H9 (cell line): ENCODE measurements at regions not wholly inside any gene's neighbourhood (a gene's known extent, or its start where the extent isn't known, plus 50 kb on each side); places are given as distances from the start of the nearest gene placed in this dataset.

ENCODE experiments used
- DNase-seq: peaks from one replicate; pipeline ENCODE4 v3.0.0-alpha.2; 2017
- H2AFZ ChIP-seq: one replicate; pipeline ENCODE4 v1.6.1; 2013; ENCODE audit warnings: mild to moderate bottlenecking, low read length, control low read depth, moderate library complexity
- H2AK5ac ChIP-seq: 2 replicates; pipeline ENCODE4 v1.6.1; 2013; ENCODE audit warnings: low read length, control low read depth, mixed read lengths; ENCODE audit not compliant: insufficient read length
- H2BK120ac ChIP-seq: one replicate; pipeline ENCODE4 v1.6.1; 2013; ENCODE audit warnings: low read depth, mild to moderate bottlenecking, low read length, control low read depth, inconsistent platforms; ENCODE audit not compliant: poor library complexity, severe bottlenecking
- H2BK12ac ChIP-seq: 2 replicates; pipeline ENCODE4 v1.6.1; 2013; ENCODE audit warnings: low read length, control low read depth, mixed read lengths, low read depth; ENCODE audit not compliant: insufficient read length
- H2BK15ac ChIP-seq: 2 replicates; pipeline ENCODE4 v1.6.1; 2013; ENCODE audit warnings: low read depth, low read length, control low read depth
- H2BK20ac ChIP-seq: one replicate; pipeline ENCODE4 v1.6.1; 2013; ENCODE audit warnings: low read depth, mild to moderate bottlenecking, low read length, control low read depth, inconsistent platforms; ENCODE audit not compliant: poor library complexity, severe bottlenecking
- H2BK5ac ChIP-seq: 2 replicates; pipeline ENCODE4 v1.6.1; 2013; ENCODE audit warnings: low read length, control low read depth, mixed read lengths; ENCODE audit not compliant: insufficient read length
- H3K14ac ChIP-seq: 2 replicates; pipeline ENCODE4 v1.6.1; 2013; ENCODE audit warnings: low read length, control low read depth; ENCODE audit not compliant: insufficient read depth
- H3K18ac ChIP-seq: 2 replicates; pipeline ENCODE4 v1.6.1; 2013; ENCODE audit warnings: low read depth, mild to moderate bottlenecking, mixed read lengths, low read length, control low read depth; ENCODE audit not compliant: insufficient read length
- H3K23ac ChIP-seq: 2 replicates; pipeline ENCODE4 v1.6.1; 2013; ENCODE audit warnings: low read length, control low read depth, mixed read lengths, low read depth; ENCODE audit not compliant: insufficient read length
- H3K23me2 ChIP-seq: 2 replicates; pipeline ENCODE4 v1.6.1; 2013; ENCODE audit warnings: low read depth, mild to moderate bottlenecking, mixed read lengths, low read length, control low read depth; ENCODE audit not compliant: insufficient read length, poor library complexity, severe bottlenecking
- H3K27ac ChIP-seq: 2 replicates; pipeline ENCODE4 v1.5.1; 2013; ENCODE audit warnings: low read length, control low read depth, mixed read lengths, low read depth; ENCODE audit not compliant: insufficient read length
- H3K27me3 ChIP-seq: 2 replicates; pipeline ENCODE4 v1.6.1; 2013; ENCODE audit warnings: low read length, control low read depth, inconsistent platforms; ENCODE audit not compliant: insufficient read depth
- H3K4ac ChIP-seq: 2 replicates; pipeline ENCODE4 v1.6.1; 2013; ENCODE audit warnings: low read depth, mild to moderate bottlenecking, control low read depth, inconsistent platforms, low read length, moderate library complexity
- H3K4me1 ChIP-seq: 2 replicates; pipeline ENCODE4 v1.6.1; 2013; ENCODE audit warnings: low read length, control low read depth, inconsistent platforms; ENCODE audit not compliant: insufficient read depth
- H3K4me2 ChIP-seq: 2 replicates; pipeline ENCODE4 v1.6.1; 2013; ENCODE audit warnings: low read length, control low read depth, mixed read lengths; ENCODE audit not compliant: insufficient read length, insufficient read depth
- H3K56ac ChIP-seq: 2 replicates; pipeline ENCODE4 v1.6.1; 2013; ENCODE audit warnings: low read depth, mild to moderate bottlenecking, mixed read lengths, low read length, control low read depth; ENCODE audit not compliant: insufficient read length
- H3K79me1 ChIP-seq: 2 replicates; pipeline ENCODE4 v1.6.1; 2013; ENCODE audit warnings: low read depth, mild to moderate bottlenecking, moderate library complexity, low read length, control low read depth, inconsistent platforms; ENCODE audit not compliant: insufficient read depth, poor library complexity, severe bottlenecking
- H3K79me2 ChIP-seq: 2 replicates; pipeline ENCODE4 v1.6.1; 2013; ENCODE audit warnings: low read length, control low read depth, inconsistent platforms; ENCODE audit not compliant: insufficient read depth
- H3K9ac ChIP-seq: 2 replicates; pipeline ENCODE4 v1.6.1; 2013; ENCODE audit warnings: low read length, control low read depth, mixed read lengths; ENCODE audit not compliant: insufficient read length; ENCODE audit errors: extremely low read depth
- H3K9me3 ChIP-seq: one replicate; pipeline ENCODE4 v1.6.1; 2013; ENCODE audit warnings: low read depth, low read length, inconsistent platforms; ENCODE audit not compliant: control insufficient read depth
- H3T11ph ChIP-seq: one replicate; pipeline ENCODE4 v1.6.1; 2013; ENCODE audit warnings: mild to moderate bottlenecking, low read length, control low read depth, inconsistent platforms
- H4K20me1 ChIP-seq: one replicate; pipeline ENCODE4 v1.6.1; 2013; ENCODE audit not compliant: control insufficient read depth, insufficient read length, insufficient read depth
- H4K5ac ChIP-seq: 2 replicates; pipeline ENCODE4 v1.6.1; 2013; ENCODE audit warnings: low read depth, mild to moderate bottlenecking, mixed read lengths, low read length, control low read depth; ENCODE audit not compliant: insufficient read length
- H4K8ac ChIP-seq: replicated peaks from 2 replicates; pipeline ENCODE4 v1.6.1; 2013; ENCODE audit warnings: low read length, control low read depth, mixed read lengths, low read depth; ENCODE audit not compliant: insufficient read length
- H4K91ac ChIP-seq: 2 replicates; pipeline ENCODE4 v1.6.1; 2013; ENCODE audit warnings: low read depth, mild to moderate bottlenecking, moderate library complexity, mixed read lengths, low read length, control low read depth; ENCODE audit not compliant: insufficient read length
- H3K27ac Mint-ChIP-seq, 3 experiments: 2 replicates in 2 of 3; 3 replicates in 1 of 3; pipeline ENCODE4 v1.8.0; 2020 to 2021; ENCODE audit warnings: mixed read lengths in 3 of 3, mild to moderate bottlenecking in 1 of 3, moderate library complexity in 1 of 3
- H3K27me3 Mint-ChIP-seq: 2 replicates; pipeline ENCODE4 v1.8.0; 2021; ENCODE audit warnings: low read depth, mild to moderate bottlenecking, moderate library complexity, mixed read lengths
- H3K36me3 Mint-ChIP-seq, 3 experiments: 2 replicates in 2 of 3; 3 replicates in 1 of 3; pipeline ENCODE4 v1.8.0; 2020 to 2021; ENCODE audit warnings: low read depth in 3 of 3, mixed read lengths in 3 of 3; ENCODE audit not compliant: insufficient read depth in 1 of 3
- H3K4me1 Mint-ChIP-seq, 2 experiments: 2 replicates each; pipeline ENCODE4 v1.8.0; 2020; ENCODE audit warnings: mixed read lengths in 2 of 2
- H3K4me3 Mint-ChIP-seq, 2 experiments: 2 replicates in 1 of 2; 3 replicates in 1 of 2; pipeline ENCODE4 v1.8.0; 2020 to 2021; ENCODE audit warnings: mild to moderate bottlenecking in 2 of 2, mixed read lengths in 2 of 2, moderate library complexity in 1 of 2
- H3K9me3 Mint-ChIP-seq, 2 experiments: 2 replicates in 1 of 2; 3 replicates in 1 of 2; pipeline ENCODE4 v1.8.0; 2020; ENCODE audit warnings: mild to moderate bottlenecking in 2 of 2, mixed read lengths in 2 of 2, moderate library complexity in 1 of 2
- WGBS: extraction: QIAGEN DNeasy Blood & Tissue Kit; methylation state at CpG from one replicate; pipeline ENCODE4 v1.1.7; 2013; ENCODE audit warnings: missing lambda C conversion rate, low lambda C conversion rate, mixed read lengths; ENCODE audit not compliant: insufficient read length; ENCODE audit errors: extremely low coverage; 5-methylcytosine and 5-hydroxymethylcytosine counted together
- TF ChIP-seq, protein P1 (sequence below): fragments of 200-600 bp; sonication (generic); conservative IDR thresholded peaks from 3 replicates; pipeline ENCODE4 v1.8.0; 2021; ENCODE audit warnings: antibody characterized with exemption, mild to moderate bottlenecking

DNA sequence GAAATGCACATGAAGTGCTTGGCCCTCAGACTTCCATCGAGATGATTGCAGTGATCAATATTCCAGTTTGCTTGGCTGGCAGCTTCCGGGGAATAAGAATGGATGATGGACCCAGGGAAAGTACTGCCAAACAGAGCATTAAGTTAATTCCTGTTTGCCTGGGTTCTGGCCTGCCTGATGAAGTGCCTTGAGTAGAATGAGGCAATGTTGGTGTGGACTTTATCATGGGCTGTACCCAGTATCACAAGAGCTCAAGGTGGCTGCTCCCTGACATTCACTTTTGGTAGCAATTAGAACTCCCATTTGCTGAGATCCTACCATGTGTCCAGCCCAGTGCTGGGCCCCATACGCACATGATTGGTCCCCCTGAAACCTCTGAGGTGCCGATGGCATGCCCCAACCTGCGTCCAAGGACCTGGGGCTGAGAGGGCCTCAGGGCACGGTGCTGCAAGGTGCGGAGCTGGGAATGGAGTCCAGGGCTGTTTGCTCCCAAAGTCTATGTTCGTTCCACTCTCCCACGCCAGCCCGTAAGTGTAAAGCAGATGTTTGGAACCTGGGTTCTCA lies 80.7 kb downstream of the SLC25A47 start:
- Histone ChIP-seq H3K23me2 (no peaks in the 10 kb centered on the region), H2AFZ (no peak overlapping the region), H3K18ac (no peak overlapping the region), H2BK120ac (no peak overlapping the region), H3K9ac (no peak overlapping the region), H3K9me3 (no peaks in the 10 kb centered on the region), H2AK5ac (no peak overlapping the region), H3K56ac (no peak overlapping the region), H2BK5ac (no peak overlapping the region), H3K79me1 (no peaks in the 10 kb centered on the region), H4K91ac (no peak overlapping the region), H2BK20ac (no peak overlapping the region), H3K4ac (no peak overlapping the region), H2BK12ac (no peak overlapping the region), H3K27me3 (no peaks in the 10 kb centered on the region), H3K79me2 (no peaks in the 10 kb centered on the region), H4K8ac (no peak overlapping the region), H4K20me1 (no peaks in the 10 kb centered on the region), H4K5ac (no peak overlapping the region), H3K14ac (no peak overlapping the region), H3T11ph (no peak overlapping the region), H3K23ac (no peak overlapping the region), H2BK15ac (no peak overlapping the region), H3K4me2 (no peak overlapping the region), H3K27ac (no peak overlapping the region), H3K4me1 (peaks cover 17% of the 10 kb centered on the region)
- peak overlapping the region in 1 of 3 experiments; percentile 56; a peak in 3 of 7 replicates for H3K27ac Mint-ChIP-seq
- DNase-seq, result no peak
- WGBS, result no CpG with 5 or more reads among the region's 10 CpGs
- TF ChIP-seq, protein P1, sequence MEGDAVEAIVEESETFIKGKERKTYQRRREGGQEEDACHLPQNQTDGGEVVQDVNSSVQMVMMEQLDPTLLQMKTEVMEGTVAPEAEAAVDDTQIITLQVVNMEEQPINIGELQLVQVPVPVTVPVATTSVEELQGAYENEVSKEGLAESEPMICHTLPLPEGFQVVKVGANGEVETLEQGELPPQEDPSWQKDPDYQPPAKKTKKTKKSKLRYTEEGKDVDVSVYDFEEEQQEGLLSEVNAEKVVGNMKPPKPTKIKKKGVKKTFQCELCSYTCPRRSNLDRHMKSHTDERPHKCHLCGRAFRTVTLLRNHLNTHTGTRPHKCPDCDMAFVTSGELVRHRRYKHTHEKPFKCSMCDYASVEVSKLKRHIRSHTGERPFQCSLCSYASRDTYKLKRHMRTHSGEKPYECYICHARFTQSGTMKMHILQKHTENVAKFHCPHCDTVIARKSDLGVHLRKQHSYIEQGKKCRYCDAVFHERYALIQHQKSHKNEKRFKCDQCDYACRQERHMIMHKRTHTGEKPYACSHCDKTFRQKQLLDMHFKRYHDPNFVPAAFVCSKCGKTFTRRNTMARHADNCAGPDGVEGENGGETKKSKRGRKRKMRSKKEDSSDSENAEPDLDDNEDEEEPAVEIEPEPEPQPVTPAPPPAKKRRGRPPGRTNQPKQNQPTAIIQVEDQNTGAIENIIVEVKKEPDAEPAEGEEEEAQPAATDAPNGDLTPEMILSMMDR, result no peak
- peaks cover 53 to 71% of the 10 kb centered on the region in 2 experiments for H3K4me1 Mint-ChIP-seq
- H3K9me3 Mint-ChIP-seq, result no peaks in the 10 kb centered on the region
- H3K4me3 Mint-ChIP-seq, result no peak overlapping the region
- no peaks in the 10 kb centered on the region for H3K36me3 Mint-ChIP-seq
- H3K27me3 Mint-ChIP-seq, result no peaks in the 10 kb centered on the region; the same call in 1 of the 2 replicates
